ENCODE measurements at regions not wholly inside any gene's neighbourhood (a gene's known extent, or its start where the extent isn't known, plus 50 kb on each side); places are given as distances from the start of the nearest gene placed in this dataset.
"Not testable (repeated sequence)": the region's sequence is repeated elsewhere in the genome, so short reads cannot be mapped to it uniquely, and the experiment has no call there.

GRCh38 chr1:146326863-146327262 lies 98.0 kb upstream of the NOTCH2NLA start:
- DNase-seq: not testable (repeated sequence)

- DNase-seq: not testable (repeated sequence)
Measured at GRCh38 chr1:146324463-146324862, 95.6 kb upstream of the NOTCH2NLA start.

GRCh38 chr1:146323302-146323701 lies 94.5 kb upstream of the NOTCH2NLA start:
- DNase-seq: not testable (repeated sequence)

GRCh38 chr1:146322893-146323292 lies 94.1 kb upstream of the NOTCH2NLA start:
- not testable (repeated sequence) for DNase-seq

- DNase-seq: not testable (repeated sequence)
Measured at GRCh38 chr1:146318715-146319114, 89.9 kb upstream of the NOTCH2NLA start.

GRCh38 chr1:146317785-146318184 lies 89.0 kb upstream of the NOTCH2NLA start:
- DNase-seq: not testable (repeated sequence)

GRCh38 chr1:146314449-146315246 lies 85.8 kb upstream of the NOTCH2NLA start:
- DNase-seq: not testable (repeated sequence)

GRCh38 chr1:146310579-146310978 lies 81.8 kb upstream of the NOTCH2NLA start:
- DNase-seq: not testable (repeated sequence)

GRCh38 chr1:146309427-146309826 lies 80.6 kb upstream of the NOTCH2NLA start:
- not testable (repeated sequence) for DNase-seq

GRCh38 chr1:146308892-146309291 lies 80.1 kb upstream of the NOTCH2NLA start:
- not testable (repeated sequence) for DNase-seq

- DNase-seq: not testable (repeated sequence)
Measured at GRCh38 chr1:146308152-146308551, 79.3 kb upstream of the NOTCH2NLA start.

GRCh38 chr1:146307632-146308031 lies 78.8 kb upstream of the NOTCH2NLA start:
- not testable (repeated sequence) for DNase-seq

GRCh38 chr1:146306651-146307050 lies 77.8 kb upstream of the NOTCH2NLA start:
- not testable (repeated sequence) for DNase-seq

GRCh38 chr1:146305442-146305841 lies 76.6 kb upstream of the NOTCH2NLA start:
- DNase-seq: not testable (repeated sequence)

GRCh38 chr1:146298575-146298897 lies 69.7 kb upstream of the NOTCH2NLA start:
- not testable (repeated sequence) for DNase-seq

- not testable (repeated sequence) for DNase-seq
Measured at GRCh38 chr1:146297781-146298574, 69.2 kb upstream of the NOTCH2NLA start.

- not testable (repeated sequence) for DNase-seq
Measured at GRCh38 chr1:146292940-146293936, 64.4 kb upstream of the NOTCH2NLA start.

- not testable (repeated sequence) for DNase-seq
Measured at GRCh38 chr1:146292424-146292823, 63.6 kb upstream of the NOTCH2NLA start.

GRCh38 chr1:146287881-146288280 lies 59.1 kb upstream of the NOTCH2NLA start:
- DNase-seq: not testable (repeated sequence)

- not testable (repeated sequence) for DNase-seq
Measured at GRCh38 chr1:146284760-146285159, 55.9 kb upstream of the NOTCH2NLA start.

- DNase-seq: not testable (repeated sequence)
Measured at GRCh38 chr1:146283527-146283880, 54.7 kb upstream of the NOTCH2NLA start.
